GM18511 (cell line): ENCODE measurements at regions not wholly inside any gene's neighbourhood (a gene's known extent, or its start where the extent isn't known, plus 50 kb on each side); places are given as distances from the start of the nearest gene placed in this dataset.

Experiments used
- ATAC-seq: cut with Tn5 transposase; IDR thresholded peaks from one replicate; pipeline ENCODE4 v1.9.1; 2021; ENCODE audit warnings: mild to moderate bottlenecking, moderate library complexity; ENCODE audit not compliant: unreplicated experiment

DNA sequence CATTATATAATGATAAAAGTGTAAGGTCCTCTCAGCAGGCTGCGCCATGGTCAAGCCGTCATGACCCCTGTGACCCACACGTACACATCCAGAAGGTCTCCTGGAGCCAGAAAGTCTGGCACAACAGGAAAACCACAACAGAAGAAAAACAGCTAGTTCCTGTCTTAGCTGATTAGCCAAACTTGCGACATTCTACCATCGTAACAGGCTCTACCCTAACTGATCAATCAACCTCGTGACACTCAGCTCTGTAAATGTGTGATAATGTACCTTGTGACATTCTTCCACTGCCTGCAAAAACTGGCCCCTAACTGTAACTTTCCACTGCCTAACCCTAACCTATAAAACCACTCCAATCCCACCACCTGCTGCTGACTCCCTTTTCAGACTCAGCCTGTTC, 316.4 kb upstream of the TUSC1 start:
- no peak for ATAC-seq

GRCh38 chr9:25990376-25990775, 312.1 kb upstream of the TUSC1 start:
- ATAC-seq, result no peak

- no peak for ATAC-seq
These were observed 297.4 kb upstream of the TUSC1 start for GRCh38 chr9:25975667-25976066.

- no peak for ATAC-seq
These were observed 286.0 kb upstream of the TUSC1 start for GRCh38 chr9:25964239-25964638.

GRCh38 chr9:25960178-25960577, 281.9 kb upstream of the TUSC1 start:
- no peak for ATAC-seq

DNA sequence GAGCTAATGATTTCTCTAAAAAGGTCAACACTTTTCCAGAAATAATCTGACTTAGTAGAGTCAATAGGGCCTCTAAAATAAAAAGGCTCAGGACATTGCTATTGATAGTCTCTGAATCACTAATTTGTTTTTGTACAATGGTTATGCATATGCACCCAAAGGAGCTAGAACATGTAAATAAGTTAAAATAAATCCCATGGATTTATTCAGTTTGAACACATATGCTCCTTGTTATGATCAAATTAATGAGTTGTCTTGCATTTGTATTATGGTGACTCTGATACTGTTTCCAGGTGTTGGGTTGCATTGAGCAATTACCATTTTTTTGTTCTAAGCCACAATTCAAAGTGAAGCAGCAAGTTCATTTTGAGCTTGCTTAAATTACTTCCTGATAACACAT, 276.0 kb upstream of the TUSC1 start:
- ATAC-seq, result no peak

DNA sequence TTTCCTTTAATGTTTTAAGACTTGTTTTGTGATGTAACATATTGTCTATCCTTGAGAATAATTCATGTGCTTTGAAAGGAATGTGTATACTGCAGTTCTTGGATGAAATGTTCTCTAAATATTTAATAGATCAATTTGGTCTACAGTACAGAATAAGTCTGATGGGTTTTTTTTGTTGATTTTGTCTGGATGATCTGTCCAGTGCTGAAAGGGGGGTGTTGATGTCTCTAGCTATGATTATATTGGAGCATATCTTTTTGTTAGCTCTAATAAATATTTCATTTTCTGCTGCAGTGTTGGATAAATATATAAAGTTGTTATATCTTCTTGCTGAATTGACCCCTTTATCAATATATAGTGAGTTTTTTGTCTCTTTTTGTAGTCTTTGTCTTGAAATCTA, 269.9 kb upstream of the TUSC1 start:
- no peak for ATAC-seq

- ATAC-seq, result no peak
These were observed 260.9 kb upstream of the TUSC1 start for GRCh38 chr9:25939126-25939525.

- ATAC-seq, result no peak
These were observed 257.8 kb upstream of the TUSC1 start for GRCh38 chr9:25936031-25936430.

DNA sequence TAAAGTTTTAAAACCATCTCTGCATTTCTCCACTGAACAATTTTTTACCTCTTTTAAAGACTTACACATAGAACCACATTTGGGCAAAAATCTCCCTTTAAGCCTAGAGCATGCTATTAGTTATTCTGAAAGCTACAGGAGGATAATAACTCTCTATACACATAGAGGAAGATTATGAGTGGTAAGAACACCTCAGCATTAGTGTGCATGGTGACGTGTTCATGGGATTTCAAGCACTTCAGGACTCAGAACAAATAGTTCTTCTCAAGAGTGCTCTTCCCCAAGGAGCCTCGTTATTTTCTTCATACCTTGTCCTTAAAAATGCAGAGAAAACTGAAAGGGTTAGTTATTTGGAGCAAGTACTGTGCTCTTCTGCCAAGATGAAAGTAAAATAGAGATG, 256.9 kb upstream of the TUSC1 start:
- no peak for ATAC-seq

- ATAC-seq, result no peak
These were observed 240.5 kb upstream of the TUSC1 start for GRCh38 chr9:25918761-25919160.

GRCh38 chr9:25917731-25918362, 239.6 kb upstream of the TUSC1 start:
- ATAC-seq, result no peak

DNA sequence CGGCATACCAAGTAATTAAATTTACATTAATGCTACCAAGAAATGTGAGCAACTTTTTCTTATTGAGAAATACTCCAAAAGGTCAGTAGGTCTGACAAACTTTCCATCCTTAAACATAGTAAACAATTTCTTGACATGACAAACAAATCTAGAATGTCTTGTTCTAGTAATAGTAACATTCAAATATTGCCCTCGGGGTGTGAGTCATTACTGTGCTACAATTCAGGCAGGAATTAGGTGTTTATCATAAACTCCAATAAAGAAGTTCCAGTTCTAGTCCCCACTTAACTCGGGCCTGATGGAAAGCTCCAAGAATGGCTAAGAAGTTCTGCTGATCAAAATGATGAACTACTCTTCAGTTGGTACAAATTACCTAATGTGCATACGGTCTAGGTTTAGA, 235.6 kb upstream of the TUSC1 start:
- no peak for ATAC-seq

DNA sequence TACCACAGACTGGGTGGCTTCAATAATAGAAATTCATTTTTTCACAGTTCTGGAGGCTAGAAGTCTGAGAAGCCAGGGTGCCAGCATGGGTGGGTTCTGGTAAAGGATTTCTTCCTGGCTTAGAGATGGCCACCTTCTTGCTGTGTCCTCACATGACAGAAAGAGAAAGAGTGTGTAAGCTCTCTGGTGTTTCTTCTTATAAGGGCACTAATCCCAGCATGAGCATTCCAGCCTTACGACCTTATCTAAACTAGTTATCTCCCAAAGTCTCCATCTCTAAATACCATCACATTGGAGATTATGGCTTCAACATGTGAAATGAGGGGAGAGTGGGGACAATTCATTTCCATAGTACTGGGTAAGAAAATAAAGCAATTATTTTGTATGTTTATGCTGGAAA, 226.5 kb upstream of the TUSC1 start:
- ATAC-seq, result no peak

- no peak for ATAC-seq
These were observed 213.3 kb upstream of the TUSC1 start for GRCh38 chr9:25891527-25891926.

DNA sequence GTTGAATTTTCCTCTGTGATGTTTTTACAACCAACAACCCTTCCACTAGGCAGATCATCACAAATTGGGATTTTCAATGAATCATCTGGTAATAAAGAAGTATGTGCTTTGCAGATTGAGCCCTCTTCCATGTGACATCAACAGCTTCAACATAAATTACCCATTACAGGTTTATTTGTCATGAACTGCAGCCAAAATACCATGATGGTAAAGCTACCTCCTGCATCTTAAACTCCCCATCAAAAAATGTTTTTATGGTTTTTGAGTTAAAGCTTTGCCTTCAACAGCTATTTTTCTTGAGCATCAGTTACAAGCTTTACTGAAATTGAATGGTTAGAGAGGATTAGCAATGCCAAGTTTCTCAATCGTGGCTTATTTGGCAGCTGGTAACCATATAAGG, 211.4 kb upstream of the TUSC1 start:
- ATAC-seq, result no peak

DNA sequence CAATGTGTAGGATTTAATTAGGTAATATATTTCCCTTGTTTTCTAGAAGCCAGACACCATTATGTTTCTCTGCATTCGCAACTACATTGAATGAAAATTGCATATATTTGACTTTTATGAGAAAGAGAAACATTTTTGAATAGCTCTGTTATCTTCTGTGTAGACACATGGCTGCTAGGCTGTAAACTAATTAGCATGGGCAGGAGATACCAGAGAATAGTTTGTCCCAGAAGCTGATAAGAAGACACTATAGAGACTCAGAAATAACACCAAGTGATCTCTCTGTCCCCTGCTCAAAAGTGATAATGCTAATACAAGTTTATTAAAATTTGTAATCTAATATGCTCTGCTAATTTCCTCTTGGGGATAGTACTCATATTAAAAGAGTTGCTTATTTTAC, 198.0 kb upstream of the TUSC1 start:
- ATAC-seq, result no peak

DNA sequence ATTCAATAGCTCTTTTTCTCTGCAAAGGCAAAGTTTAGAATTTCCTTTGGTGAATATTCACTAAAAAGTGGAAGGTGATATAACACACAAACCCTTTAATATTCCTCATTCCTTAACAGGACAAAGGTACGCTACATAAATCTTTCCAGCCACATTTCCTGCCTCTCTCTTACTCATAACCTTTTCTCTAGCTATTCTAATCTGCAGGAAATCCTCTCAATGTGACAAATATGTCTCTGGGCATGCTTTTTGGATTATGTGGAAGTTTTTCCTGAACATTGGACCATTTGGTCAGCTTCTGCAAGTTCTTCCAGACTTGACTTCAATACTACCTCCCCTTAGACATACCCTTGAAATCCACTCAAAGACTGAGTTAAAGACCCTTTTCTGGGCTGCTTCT, 186.3 kb upstream of the TUSC1 start:
- ATAC-seq, result no peak

GRCh38 chr9:25861421-25861820, 183.2 kb upstream of the TUSC1 start:
- no peak for ATAC-seq

DNA sequence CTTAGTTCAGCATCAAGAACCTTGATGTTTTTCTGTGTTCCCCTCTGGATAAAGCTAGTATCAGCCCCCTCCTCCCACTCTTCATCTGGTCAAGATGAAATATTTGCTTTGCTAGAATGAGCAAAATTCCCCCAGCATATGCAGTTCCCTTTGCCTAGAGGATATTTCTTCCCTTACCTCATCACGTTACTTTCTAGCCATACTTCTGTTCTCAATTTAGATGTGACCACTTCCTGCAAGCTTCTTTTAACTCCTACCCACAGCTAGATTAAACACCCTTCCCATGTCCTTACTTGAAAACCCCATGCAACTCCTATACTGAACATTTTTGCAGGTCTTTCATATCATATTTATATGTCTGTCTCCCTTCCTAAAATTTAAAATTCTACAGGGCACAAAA, 178.9 kb upstream of the TUSC1 start:
- ATAC-seq, result no peak

GRCh38 chr9:25850803-25851202, 172.6 kb upstream of the TUSC1 start:
- ATAC-seq, result no peak

- no peak for ATAC-seq
These were observed 167.6 kb upstream of the TUSC1 start for GRCh38 chr9:25845867-25846266.

- no peak for ATAC-seq
These were observed 152.1 kb upstream of the TUSC1 start for GRCh38 chr9:25830381-25830780.

GRCh38 chr9:25827626-25828025, 149.4 kb upstream of the TUSC1 start:
- no peak for ATAC-seq
